HepG2 (cell line): ENCODE measurements at regions not wholly inside any gene's neighbourhood (a gene's known extent, or its start where the extent isn't known, plus 50 kb on each side); places are given as distances from the start of the nearest gene placed in this dataset.
"Not testable (repeated sequence)": the region's sequence is repeated elsewhere in the genome, so short reads cannot be mapped to it uniquely, and the experiment has no call there.

Source experiments
- ATAC-seq: fragments of 200-7000 bp; cut with Tn5 transposase; 3 replicates; pipeline ENCODE4 v1.9.1; 2020; ENCODE audit warnings: mild to moderate bottlenecking, moderate library complexity
- BruUV-seq: library from RNA; stranded (reverse); fragments of 400-500 nt; replicated peaks from 2 replicates; lab custom pipeline; 2021; lab: Mats Ljungman, UMichigan
- CTCF ChIA-PET: fragments of 300-600 bp; formaldehyde crosslinking; extraction: SDS; loops from one replicate; lab custom pipeline; 2021; ENCODE audit warnings: low total read pairs, inconsistent platforms, low intra/inter-chr PET ratio; lab: Yijun Ruan, JAX
- POLR2A ChIA-PET: fragments of 350-600 bp; sonication (Branson Sonifier 250); formaldehyde crosslinking; loops from one replicate; lab custom pipeline; 2020; ENCODE audit warnings: antibody characterized with exemption, inconsistent platforms; lab: Yijun Ruan, JAX
- DNase-seq: peaks from one replicate; pipeline ENCODE4 v3.0.0-alpha.2; 2015; ENCODE audit warnings: low spot score
- FAIRE-seq: peaks from 3 replicates; lab custom pipeline; 2011; peaks lifted over from hg19 to GRCh38; lab: Jason Lieb, UNC
- H2AFZ ChIP-seq: one replicate; pipeline ENCODE4 v1.6.1; 2011; ENCODE audit warnings: low read length, inconsistent platforms
- H3K27ac ChIP-seq: fragments of 300-600 bp; 3 replicates; pipeline ENCODE4 v1.8.0; 2011; ENCODE audit warnings: mixed run types, mild to moderate bottlenecking, mixed read lengths, low read length, inconsistent platforms; ENCODE audit not compliant: insufficient read depth; ENCODE audit errors: extremely low read length
- H3K27me3 ChIP-seq, 2 experiments: fragments of 200-600 bp in 1 of 2; 2 replicates in 1 of 2; 3 replicates in 1 of 2; pipeline versions ENCODE4 v1.6.0 to v1.8.0; 2011; ENCODE audit warnings: low read length in 2 of 2, mild to moderate bottlenecking in 2 of 2, moderate library complexity in 2 of 2, inconsistent platforms in 1 of 2; ENCODE audit not compliant: insufficient read depth in 2 of 2, control insufficient read depth in 1 of 2
- H3K36me3 ChIP-seq, 2 experiments: fragments of 200-600 bp in 1 of 2; replicated peaks in 1 of 2; 2 replicates in 1 of 2; 3 replicates in 1 of 2; pipeline versions ENCODE4 v1.5.1 to v1.8.0; 2011; ENCODE audit warnings: low read length in 2 of 2, inconsistent platforms in 1 of 2; ENCODE audit not compliant: insufficient read depth in 2 of 2, control insufficient read depth in 1 of 2
- H3K4me1 ChIP-seq: 2 replicates; pipeline ENCODE4 v1.5.1; 2012; ENCODE audit warnings: low read length, inconsistent platforms; ENCODE audit not compliant: insufficient read depth
- H3K4me2 ChIP-seq: 2 replicates; pipeline ENCODE4 v1.6.0; 2011; ENCODE audit warnings: low read depth, low read length, inconsistent platforms
- H3K4me3 ChIP-seq, 3 experiments: fragments of 200-600 bp in 1 of 3; sonication (generic), shearing (Covaris generic) in 1 of 3; replicated peaks in 1 of 3; 2 replicates each; pipeline ENCODE4 v1.5.1; 2011 to 2016; ENCODE audit warnings: low read length in 3 of 3, inconsistent platforms in 2 of 3, low read depth in 2 of 3, mild to moderate bottlenecking in 2 of 3, control low read depth in 1 of 3, mixed read lengths in 1 of 3; ENCODE audit not compliant: insufficient read depth in 1 of 3
- H3K79me2 ChIP-seq: one replicate; pipeline ENCODE4 v1.6.1; 2011; ENCODE audit warnings: low read length, inconsistent platforms; ENCODE audit not compliant: insufficient read depth
- H3K9ac ChIP-seq: 2 replicates; pipeline ENCODE4 v1.6.0; 2011; ENCODE audit warnings: mild to moderate bottlenecking, low read depth, low read length, inconsistent platforms; ENCODE audit not compliant: insufficient read depth
- H3K9me3 ChIP-seq: 2 replicates; pipeline ENCODE4 v1.5.1; 2012; ENCODE audit warnings: mild to moderate bottlenecking, low read length
- H4K20me1 ChIP-seq: 2 replicates; pipeline ENCODE4 v1.6.0; 2011; ENCODE audit warnings: inconsistent platforms, mild to moderate bottlenecking, low read length, moderate library complexity; ENCODE audit not compliant: insufficient read depth
- EEA1 ChIP-seq: sonication (generic); formaldehyde crosslinking; IDR thresholded peaks from 2 replicates; pipeline ENCODE4 v1.5.1; 2020; ENCODE audit warnings: mild to moderate bottlenecking, missing genetic modification reagents, borderline replicate concordance
- MATR3 ChIP-seq: sonication (generic); formaldehyde crosslinking; IDR thresholded peaks from 2 replicates; pipeline ENCODE4 v1.4.0; 2020; ENCODE audit warnings: missing genetic modification reagents
- RBFOX2 ChIP-seq: fragments of 200-400 bp; formaldehyde crosslinking; IDR thresholded peaks from 2 replicates; pipeline ENCODE4 v1.6.1; 2017; ENCODE audit warnings: low read depth, mild to moderate bottlenecking, low read length
- ZNF280D ChIP-seq: sonication (generic); formaldehyde crosslinking; IDR thresholded peaks from 2 replicates; pipeline ENCODE4 v1.5.1; 2020; ENCODE audit warnings: mild to moderate bottlenecking, missing genetic modification reagents
- WGBS: methylation state at CpG from one replicate; pipeline ENCODE4 v1.1.6; 2017; ENCODE audit warnings: low lambda C conversion rate; 5-methylcytosine and 5-hydroxymethylcytosine counted together
- in situ Hi-C: cut with HindIII; loops from 2 replicates; pipeline ENCODE4 v1.10.0; 2017; ENCODE audit warnings: low pct_unique_long_range_greater_than_20kb; ENCODE audit not compliant: extremely low pct_ligation_motif_present
- intact Hi-C: fragments of 100-400 bp; cut with micrococcal nuclease; formaldehyde crosslinking; loops from one replicate; pipeline ENCODE4 v1.10.0; 2022; ENCODE audit not compliant: unreplicated experiment
- TF ChIP-seq, protein P1 (sequence below): IDR thresholded peaks from 2 replicates; pipeline ENCODE4 v1.6.1; 2016; ENCODE audit warnings: mild to moderate bottlenecking, missing biosample characterization, missing genetic modification reagents

GRCh38 chr3:153642576-153642975 lies 478.6 kb upstream of the ARHGEF26 start:
- not testable (repeated sequence) for H2AFZ ChIP-seq, FAIRE-seq, ATAC-seq

DNA sequence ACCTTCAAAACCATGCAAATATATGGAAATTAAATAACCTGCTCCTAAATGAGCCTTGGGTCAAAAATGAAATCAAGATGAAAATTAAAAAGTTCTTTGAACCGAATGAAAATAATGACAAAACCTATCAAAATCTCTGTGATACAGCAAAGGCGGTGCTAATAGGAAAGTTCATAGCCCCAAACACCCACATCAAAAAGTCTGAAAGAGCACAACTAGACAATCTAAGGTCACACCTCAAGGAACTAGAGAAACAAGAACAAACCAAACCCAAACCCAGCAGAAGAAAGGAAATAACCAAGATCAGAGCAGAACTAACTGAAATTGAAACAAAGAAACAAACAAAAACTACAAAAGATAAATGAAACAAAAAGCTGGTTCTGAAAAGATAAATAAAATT lies 477.7 kb upstream of the ARHGEF26 start:
- H3K9me3 ChIP-seq, H3K4me1 ChIP-seq, H4K20me1 ChIP-seq, in situ Hi-C loops, H2AFZ ChIP-seq, H3K4me2 ChIP-seq, H3K79me2 ChIP-seq, H3K27ac ChIP-seq, H3K27me3 ChIP-seq, H3K9ac ChIP-seq, H3K36me3 ChIP-seq, DNase-seq, ATAC-seq, CTCF ChIA-PET, BruUV-seq, POLR2A ChIA-PET, FAIRE-seq, H3K4me3 ChIP-seq, intact Hi-C loops: not testable (repeated sequence)
- 0% methylated on average over 2 of the region's 2 CpGs for WGBS

More at GRCh38 chr3:153642576-153642975, 478.6 kb upstream of the ARHGEF26 start:
- H3K36me3 ChIP-seq, H3K9me3 ChIP-seq, H3K4me2 ChIP-seq, H3K4me1 ChIP-seq, DNase-seq, H3K27ac ChIP-seq, H3K79me2 ChIP-seq, CTCF ChIA-PET, intact Hi-C loops, H4K20me1 ChIP-seq, POLR2A ChIA-PET, in situ Hi-C loops, BruUV-seq, H3K27me3 ChIP-seq, H3K4me3 ChIP-seq, H3K9ac ChIP-seq: not testable (repeated sequence)

DNA sequence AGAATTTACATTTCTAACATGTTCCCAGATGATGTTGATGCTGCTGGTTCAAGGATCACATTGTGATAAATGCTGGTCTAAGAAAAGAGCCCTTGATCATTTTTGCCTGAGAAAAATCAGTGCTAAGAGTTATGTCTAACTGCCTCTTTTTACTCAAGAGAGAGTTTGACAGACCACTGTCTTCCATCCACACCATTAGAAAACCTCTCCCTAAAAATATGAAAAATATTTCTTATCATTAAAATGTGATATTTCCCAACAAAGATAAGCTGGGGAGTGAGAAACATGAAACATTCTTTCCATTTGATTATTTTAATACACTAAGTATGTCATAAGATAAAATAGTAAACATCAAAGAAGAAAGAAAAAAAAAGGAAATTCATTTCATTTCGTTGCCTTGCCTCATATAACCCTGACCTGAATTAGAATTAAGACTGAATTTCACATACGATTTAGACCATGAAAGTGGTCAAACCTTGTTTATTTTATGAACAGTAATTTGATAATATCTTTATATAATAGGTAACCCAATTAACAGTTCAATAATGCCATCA lies 471.8 kb upstream of the ARHGEF26 start:
- WGBS, result 0% methylated on average over 2 of the region's 2 CpGs
- H3K27ac ChIP-seq, result no peak overlapping the region
- CTCF ChIA-PET, result no interaction called here
- H2AFZ ChIP-seq, result no peak overlapping the region
- H3K27me3 ChIP-seq, result no peaks in the 10 kb centered on the region
- no peaks in the 10 kb centered on the region for H3K36me3 ChIP-seq
- no peaks in the 10 kb centered on the region for H3K4me1 ChIP-seq
- POLR2A ChIA-PET, result no interaction called here
- H4K20me1 ChIP-seq, result no peaks in the 10 kb centered on the region
- H3K79me2 ChIP-seq, result no peaks in the 10 kb centered on the region
- in situ Hi-C loops (no loop called here), intact Hi-C loops (no loop called here)
- H3K4me3 ChIP-seq, result no peak overlapping the region
- ATAC-seq (no peak), DNase-seq (no peak), FAIRE-seq (no peak)
- H3K9me3 ChIP-seq, result no peaks in the 10 kb centered on the region
- H3K9ac ChIP-seq, result no peak overlapping the region
- H3K4me2 ChIP-seq, result no peak overlapping the region
- no TSS peak for BruUV-seq
- no peak for TF ChIP-seq MATR3 (CRISPR knock-in tag)
- no peak for TF ChIP-seq ZNF280D (CRISPR knock-in tag)
- no peak for TF ChIP-seq EEA1 (CRISPR knock-in tag)
- TF ChIP-seq, protein P1, sequence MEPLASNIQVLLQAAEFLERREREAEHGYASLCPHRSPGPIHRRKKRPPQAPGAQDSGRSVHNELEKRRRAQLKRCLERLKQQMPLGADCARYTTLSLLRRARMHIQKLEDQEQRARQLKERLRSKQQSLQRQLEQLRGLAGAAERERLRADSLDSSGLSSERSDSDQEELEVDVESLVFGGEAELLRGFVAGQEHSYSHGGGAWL, result no peak
- TF ChIP-seq RBFOX2, result no peak
